K562 (cell line): ENCODE measurements at regions not wholly inside any gene's neighbourhood (a gene's known extent, or its start where the extent isn't known, plus 50 kb on each side); places are given as distances from the start of the nearest gene placed in this dataset.

Experiments used
- ATF7 ChIP-seq: fragments of 450-650 bp; IDR thresholded peaks from 2 replicates; pipeline ENCODE4 v1.7.1; 2014; ENCODE audit warnings: mild to moderate bottlenecking, moderate library complexity
- NR4A1 ChIP-seq, 2 experiments: fragments of 250-450 bp in 1 of 2; fragments of 450-650 bp in 1 of 2; sonication (Bioruptor Pico) in 1 of 2; IDR thresholded peaks; 2 replicates each; pipeline versions ENCODE4 v1.4.0 to v1.6.1; 2016 to 2020; ENCODE audit warnings: mild to moderate bottlenecking in 2 of 2, missing compliant biosample characterization in 1 of 2, missing genetic modification characterization in 1 of 2, moderate library complexity in 1 of 2
- SAP30 ChIP-seq: fragments of 200-600 bp; sonication (generic); IDR thresholded peaks from 2 replicates; pipeline ENCODE4 v1.6.1; 2012; ENCODE audit warnings: borderline replicate concordance, low read depth, mild to moderate bottlenecking, moderate library complexity, low read length, control low read depth, inconsistent platforms; ENCODE audit not compliant: insufficient read depth, poor library complexity, severe bottlenecking
- ZNF695 ChIP-seq: fragments of 450-650 bp; formaldehyde crosslinking; IDR thresholded peaks from 2 replicates; pipeline ENCODE4 v1.4.0; 2020; ENCODE audit warnings: mild to moderate bottlenecking, moderate library complexity
- TF ChIP-seq, protein P1 (sequence below): fragments of 200-400 bp; formaldehyde crosslinking; IDR thresholded peaks from 2 replicates; pipeline ENCODE4 v1.6.1; 2017; ENCODE audit warnings: mild to moderate bottlenecking, low read depth, low read length, moderate library complexity
- TF ChIP-seq, protein P2 (sequence below): fragments of 450-650 bp; IDR thresholded peaks from 2 replicates; pipeline ENCODE4 v1.6.1; 2016; ENCODE audit warnings: missing biosample characterization, missing genetic modification characterization

DNA sequence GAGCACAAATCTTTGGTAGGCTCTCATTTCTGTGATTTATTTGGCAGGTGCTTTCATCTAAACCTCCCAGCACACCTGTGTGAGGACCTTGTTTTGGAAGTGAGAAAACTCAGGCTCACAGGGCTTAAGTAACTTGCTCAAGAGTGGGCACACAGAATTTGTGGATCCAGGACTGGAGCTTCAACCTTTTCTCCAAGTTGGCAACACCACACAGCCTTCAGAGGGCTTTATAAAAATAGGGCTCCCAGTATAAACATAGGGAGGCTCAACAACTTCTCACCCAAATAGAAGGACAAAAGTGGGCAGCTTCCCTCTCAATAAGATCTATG, 182.2 kb upstream of the NEBL start (continued):
- TF ChIP-seq, protein P1, sequence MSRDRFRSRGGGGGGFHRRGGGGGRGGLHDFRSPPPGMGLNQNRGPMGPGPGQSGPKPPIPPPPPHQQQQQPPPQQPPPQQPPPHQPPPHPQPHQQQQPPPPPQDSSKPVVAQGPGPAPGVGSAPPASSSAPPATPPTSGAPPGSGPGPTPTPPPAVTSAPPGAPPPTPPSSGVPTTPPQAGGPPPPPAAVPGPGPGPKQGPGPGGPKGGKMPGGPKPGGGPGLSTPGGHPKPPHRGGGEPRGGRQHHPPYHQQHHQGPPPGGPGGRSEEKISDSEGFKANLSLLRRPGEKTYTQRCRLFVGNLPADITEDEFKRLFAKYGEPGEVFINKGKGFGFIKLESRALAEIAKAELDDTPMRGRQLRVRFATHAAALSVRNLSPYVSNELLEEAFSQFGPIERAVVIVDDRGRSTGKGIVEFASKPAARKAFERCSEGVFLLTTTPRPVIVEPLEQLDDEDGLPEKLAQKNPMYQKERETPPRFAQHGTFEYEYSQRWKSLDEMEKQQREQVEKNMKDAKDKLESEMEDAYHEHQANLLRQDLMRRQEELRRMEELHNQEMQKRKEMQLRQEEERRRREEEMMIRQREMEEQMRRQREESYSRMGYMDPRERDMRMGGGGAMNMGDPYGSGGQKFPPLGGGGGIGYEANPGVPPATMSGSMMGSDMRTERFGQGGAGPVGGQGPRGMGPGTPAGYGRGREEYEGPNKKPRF: no peak
- TF ChIP-seq NR4A1 (CRISPR knock-in tag; IDR thresholded peaks at IDR 0.05) (no peak), NR4A1 (tag; IDR thresholded peaks at IDR 0.05) (peak; percentile 13; the same call in 1 of the 2 replicates), ZNF695 (CRISPR knock-in tag) (no peak), SAP30 (no peak), ATF7 (no peak)
- TF ChIP-seq, protein P2, sequence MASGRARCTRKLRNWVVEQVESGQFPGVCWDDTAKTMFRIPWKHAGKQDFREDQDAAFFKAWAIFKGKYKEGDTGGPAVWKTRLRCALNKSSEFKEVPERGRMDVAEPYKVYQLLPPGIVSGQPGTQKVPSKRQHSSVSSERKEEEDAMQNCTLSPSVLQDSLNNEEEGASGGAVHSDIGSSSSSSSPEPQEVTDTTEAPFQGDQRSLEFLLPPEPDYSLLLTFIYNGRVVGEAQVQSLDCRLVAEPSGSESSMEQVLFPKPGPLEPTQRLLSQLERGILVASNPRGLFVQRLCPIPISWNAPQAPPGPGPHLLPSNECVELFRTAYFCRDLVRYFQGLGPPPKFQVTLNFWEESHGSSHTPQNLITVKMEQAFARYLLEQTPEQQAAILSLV: no peak
